ENCODE measurements at regions not wholly inside any gene's neighbourhood (a gene's known extent, or its start where the extent isn't known, plus 50 kb on each side); places are given as distances from the start of the nearest gene placed in this dataset.

DNA sequence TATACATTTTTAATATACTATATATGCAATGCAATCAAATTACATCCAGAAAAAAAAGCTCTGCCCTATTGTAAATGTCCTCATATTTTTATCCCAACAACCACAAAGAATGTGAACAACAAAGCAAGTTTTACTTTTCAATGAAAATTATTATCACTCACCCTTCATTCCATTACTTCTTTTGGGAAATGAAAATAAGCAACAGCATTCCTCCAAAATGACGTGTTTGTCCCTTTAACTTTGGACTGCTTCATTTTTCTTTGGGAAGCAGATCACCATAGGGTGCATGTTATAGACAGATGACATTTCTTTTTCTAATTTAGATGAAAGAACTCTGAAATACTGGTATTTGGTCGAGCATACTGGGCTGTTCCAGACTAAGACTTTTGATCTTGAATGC lies 667.1 kb upstream of the BOD1L1 start:
- no peaks in the 10 kb centered on the region for H3K36me3 ChIP-seq (replicated peaks in 1 of 2)
- intact Hi-C loops (cut with DNase I) = no loop called here
- DNase-seq = no peak
- no peak overlapping the region for H3K4me3 ChIP-seq
- no peaks in the 10 kb centered on the region for H3K4me1 ChIP-seq (replicated peaks in 1 of 2)
- no peak overlapping the region for H3K27ac ChIP-seq
- TF ChIP-seq POLR2A (IDR thresholded peaks at IDR 0.05) = no peak
- TF ChIP-seq, protein P1, sequence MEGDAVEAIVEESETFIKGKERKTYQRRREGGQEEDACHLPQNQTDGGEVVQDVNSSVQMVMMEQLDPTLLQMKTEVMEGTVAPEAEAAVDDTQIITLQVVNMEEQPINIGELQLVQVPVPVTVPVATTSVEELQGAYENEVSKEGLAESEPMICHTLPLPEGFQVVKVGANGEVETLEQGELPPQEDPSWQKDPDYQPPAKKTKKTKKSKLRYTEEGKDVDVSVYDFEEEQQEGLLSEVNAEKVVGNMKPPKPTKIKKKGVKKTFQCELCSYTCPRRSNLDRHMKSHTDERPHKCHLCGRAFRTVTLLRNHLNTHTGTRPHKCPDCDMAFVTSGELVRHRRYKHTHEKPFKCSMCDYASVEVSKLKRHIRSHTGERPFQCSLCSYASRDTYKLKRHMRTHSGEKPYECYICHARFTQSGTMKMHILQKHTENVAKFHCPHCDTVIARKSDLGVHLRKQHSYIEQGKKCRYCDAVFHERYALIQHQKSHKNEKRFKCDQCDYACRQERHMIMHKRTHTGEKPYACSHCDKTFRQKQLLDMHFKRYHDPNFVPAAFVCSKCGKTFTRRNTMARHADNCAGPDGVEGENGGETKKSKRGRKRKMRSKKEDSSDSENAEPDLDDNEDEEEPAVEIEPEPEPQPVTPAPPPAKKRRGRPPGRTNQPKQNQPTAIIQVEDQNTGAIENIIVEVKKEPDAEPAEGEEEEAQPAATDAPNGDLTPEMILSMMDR (IDR thresholded peaks at IDR 0.05) = no peak
- H3K9me3 ChIP-seq (replicated peaks in 1 of 3) = no peaks in the 10 kb centered on the region
- no peaks in the 10 kb centered on the region for H3K27me3 ChIP-seq
- WGBS, 4 donors = 51 to 64% (median 57%) methylated on average over 2 of the region's 2 CpGs

DNA sequence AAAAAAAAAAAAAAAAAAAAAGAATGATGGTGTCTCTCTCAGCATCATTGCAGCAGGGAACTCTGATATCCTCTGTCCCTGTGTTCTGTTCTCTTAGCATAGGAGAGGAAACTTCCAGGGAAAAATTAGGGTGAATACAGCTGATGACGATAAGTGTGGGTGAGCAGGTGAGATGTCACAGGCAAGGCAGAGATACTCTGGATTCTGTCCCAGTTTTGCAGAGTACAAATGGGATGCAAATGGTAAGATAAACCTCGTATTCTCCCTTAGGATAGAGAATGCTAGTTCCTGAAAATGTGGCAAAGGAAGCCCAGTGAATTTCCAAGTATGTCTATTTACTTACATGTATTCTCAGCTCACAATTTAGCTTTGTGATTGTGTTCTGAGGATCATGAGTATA lies 671.6 kb upstream of the BOD1L1 start:
- WGBS, 4 donors = 68 to 73% (median 71%) methylated on average over 2 of the region's 2 CpGs
- Histone ChIP-seq H3K36me3 (replicated peaks in 1 of 2) (no peaks in the 10 kb centered on the region), H3K4me1 (replicated peaks in 1 of 2) (no peaks in the 10 kb centered on the region), H3K9me3 (replicated peaks in 1 of 3) (no peaks in the 10 kb centered on the region), H3K27ac (no peak overlapping the region), H3K4me3 (no peak overlapping the region), H3K27me3 (no peaks in the 10 kb centered on the region)
- TF ChIP-seq POLR2A (IDR thresholded peaks at IDR 0.05) = no peak
- TF ChIP-seq, protein P1 (IDR thresholded peaks at IDR 0.05) = no peak
- no peak for DNase-seq
- intact Hi-C loops (cut with DNase I) = no loop called here

DNA sequence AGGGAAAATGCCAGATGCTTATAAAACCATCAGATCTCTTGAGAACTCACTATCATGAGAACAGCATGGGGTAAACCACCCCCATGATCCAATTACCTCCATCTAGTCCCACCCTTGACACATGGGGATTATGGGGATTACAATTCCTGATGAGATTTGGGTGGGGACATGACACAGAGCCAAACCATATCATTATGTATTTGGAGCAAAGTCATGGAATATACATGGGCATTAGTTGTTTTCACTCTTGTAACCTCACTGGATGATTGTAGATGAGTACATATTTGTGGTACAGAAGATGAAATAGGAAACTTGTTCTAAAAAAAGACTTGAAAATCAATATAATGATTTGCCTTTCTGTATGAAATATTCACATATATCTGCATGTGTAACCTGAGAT lies 674.5 kb upstream of the BOD1L1 start:
- Histone ChIP-seq H3K4me1 (replicated peaks in 1 of 2) (no peaks in the 10 kb centered on the region), H3K9me3 (replicated peaks in 1 of 3) (no peaks in the 10 kb centered on the region), H3K4me3 (no peak overlapping the region), H3K36me3 (replicated peaks in 1 of 2) (no peaks in the 10 kb centered on the region), H3K27me3 (no peaks in the 10 kb centered on the region), H3K27ac (no peak overlapping the region)
- intact Hi-C loops (cut with DNase I) = no loop called here
- no peak for DNase-seq
- TF ChIP-seq, protein P1 (IDR thresholded peaks at IDR 0.05) = no peak
- no peak for TF ChIP-seq POLR2A (IDR thresholded peaks at IDR 0.05)

DNA sequence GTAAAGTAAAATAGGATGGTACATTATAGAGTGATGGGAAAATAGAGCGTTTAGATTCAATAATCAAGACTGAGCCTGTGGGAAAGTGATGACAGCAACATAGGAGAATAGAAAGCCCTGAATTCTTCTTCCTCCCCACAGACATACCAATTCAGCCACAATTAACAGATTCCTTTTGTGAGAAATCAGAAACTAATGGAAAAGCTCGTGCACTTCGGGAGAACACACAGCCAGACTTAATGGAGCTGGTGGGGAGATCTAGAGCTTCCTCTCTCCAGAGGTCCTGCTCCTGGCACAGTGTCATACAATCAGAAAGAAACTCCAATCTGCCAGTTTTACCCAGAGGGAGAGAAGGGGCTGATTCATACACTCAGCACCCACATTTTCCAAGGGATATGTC lies 676.3 kb upstream of the BOD1L1 start:
- no peak for DNase-seq
- Histone ChIP-seq H3K27me3 (no peaks in the 10 kb centered on the region), H3K4me3 (no peak overlapping the region), H3K4me1 (replicated peaks in 1 of 2) (no peaks in the 10 kb centered on the region), H3K27ac (no peak overlapping the region), H3K9me3 (replicated peaks in 1 of 3) (no peaks in the 10 kb centered on the region), H3K36me3 (replicated peaks in 1 of 2) (no peaks in the 10 kb centered on the region)
- TF ChIP-seq, protein P1 (IDR thresholded peaks at IDR 0.05) = no peak
- TF ChIP-seq POLR2A (IDR thresholded peaks at IDR 0.05) = no peak
- WGBS, 4 donors = 73 to 84% (median 76%) methylated on average over 3 of the region's 3 CpGs
- intact Hi-C loops (cut with DNase I) = no loop called here

All from adrenal gland (tissue), 9 donors.